Body of pancreas (tissue), 4 donors: ENCODE measurements at regions not wholly inside any gene's neighbourhood (a gene's known extent, or its start where the extent isn't known, plus 50 kb on each side); places are given as distances from the start of the nearest gene placed in this dataset.

Source experiments
- ATAC-seq: fragments of 150-250 bp; one replicate; pipeline ENCODE4 v1.9.1; 2016
- DNase-seq, 4 donors: peaks; one replicate each; pipeline ENCODE4 v3.0.0-alpha.2; 2019
- H3K27ac ChIP-seq, 4 donors: fragments of 200-600 bp; sonication (generic); 1 replicate in 3 of 4; 2 replicates in 1 of 4; pipeline versions ENCODE4 v1.5.1 to v1.6.1; 2016 to 2019; ENCODE audit warnings: mild to moderate bottlenecking in 1 of 4, mixed read lengths in 1 of 4, moderate library complexity in 1 of 4
- H3K27me3 ChIP-seq, 2 donors: fragments of 200-600 bp; sonication (generic); one replicate each; pipeline ENCODE4 v1.6.0; 2016; ENCODE audit warnings: mild to moderate bottlenecking in 1 of 2
- H3K36me3 ChIP-seq, 2 donors: fragments of 200-600 bp; sonication (generic); replicated peaks in 1 of 2; 2 replicates each; pipeline ENCODE4 v1.5.1; 2016; ENCODE audit warnings: low read depth in 2 of 2; ENCODE audit not compliant: insufficient read depth in 1 of 2
- H3K4me1 ChIP-seq: fragments of 200-600 bp; sonication (generic); one replicate; pipeline ENCODE4 v1.6.0; 2016
- H3K4me3 ChIP-seq, 2 donors: fragments of 200-600 bp; sonication (generic); 1 replicate in 1 of 2; 2 replicates in 1 of 2; pipeline ENCODE4 v1.5.1; 2016 to 2019
- H3K9me3 ChIP-seq, 3 donors: fragments of 200-600 bp; sonication (generic); 1 replicate in 2 of 3; 2 replicates in 1 of 3; pipeline ENCODE4 v1.5.1; 2016
- CTCF ChIP-seq, 7 experiments: fragments of 450-650 bp in 4 of 7; fragments of 200-600 bp in 3 of 7; sonication (generic) in 3 of 7; IDR thresholded peaks; one replicate each; pipeline ENCODE4 v1.5.1; 2016 to 2019; ENCODE audit warnings: antibody characterized with exemption in 7 of 7
- POLR2A ChIP-seq, 3 donors: fragments of 450-650 bp; IDR thresholded peaks; one replicate each; pipeline ENCODE4 v1.6.1; 2016; ENCODE audit warnings: antibody characterized with exemption in 3 of 3, mild to moderate bottlenecking in 2 of 3
- WGBS, 2 donors: methylation state at CpG; one replicate each; pipeline ENCODE4 v1.1.5; 2017; 5-methylcytosine and 5-hydroxymethylcytosine counted together
- intact Hi-C: fragments of 100-400 bp; cut with DNase I; formaldehyde crosslinking; loops from one replicate; pipeline ENCODE4 v1.15.1; 2023

DNA sequence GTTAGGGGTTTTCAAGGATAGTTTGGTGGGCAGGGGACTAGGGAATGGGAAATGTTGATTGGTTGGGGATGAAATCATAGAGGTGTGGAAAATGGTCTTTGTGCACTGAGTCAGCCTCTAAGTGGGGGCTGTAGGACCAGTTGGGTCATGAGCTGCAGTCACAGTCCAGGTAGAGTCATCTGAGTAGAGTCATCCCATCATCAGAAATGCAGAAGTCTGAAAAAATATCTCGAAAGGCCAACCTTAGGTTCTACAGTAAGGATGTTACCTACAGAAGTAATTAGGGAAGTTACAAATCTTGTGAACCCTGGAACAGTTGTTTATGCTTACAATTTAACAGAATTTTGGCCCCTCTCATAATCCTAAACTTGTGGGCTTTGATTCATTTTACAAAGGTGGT lies 63.4 kb upstream of the AP1S2 start:
- H3K36me3 ChIP-seq: no peaks in the 10 kb centered on the region
- 80 to 86% methylated on average over 1 of the region's 1 CpG for WGBS, 2 donors
- ATAC-seq (no peak), DNase-seq (no peak)
- no peaks in the 10 kb centered on the region for H3K9me3 ChIP-seq
- no peaks in the 10 kb centered on the region for H3K4me1 ChIP-seq
- TF ChIP-seq CTCF (IDR thresholded peaks at IDR 0.05) (no peak), POLR2A (IDR thresholded peaks at IDR 0.05) (no peak)
- H3K4me3 ChIP-seq: no peak overlapping the region
- no peaks in the 10 kb centered on the region for H3K27me3 ChIP-seq
- intact Hi-C loops: no loop called here
- H3K27ac ChIP-seq: no peak overlapping the region

- Histone ChIP-seq H3K4me1 (no peaks in the 10 kb centered on the region), H3K4me3 (no peak overlapping the region), H3K9me3 (no peaks in the 10 kb centered on the region), H3K27ac (no peak overlapping the region), H3K36me3 (no peaks in the 10 kb centered on the region), H3K27me3 (no peaks in the 10 kb centered on the region)
- intact Hi-C loops: no loop called here
- 22 to 38% methylated on average over 4 of the region's 4 CpGs for WGBS, 2 donors
- TF ChIP-seq POLR2A (IDR thresholded peaks at IDR 0.05) (no peak), CTCF (IDR thresholded peaks at IDR 0.05) (no peak)
- DNase-seq (no peak), ATAC-seq (no peak)
Observed at GRCh38 chrX:15916704-15917084, 62.1 kb upstream of the AP1S2 start.

GRCh38 chrX:15915959-15916703 lies 61.5 kb upstream of the AP1S2 start:
- TF ChIP-seq POLR2A (IDR thresholded peaks at IDR 0.05) (no peak), CTCF (IDR thresholded peaks at IDR 0.05) (no peak)
- ATAC-seq (no peak), DNase-seq (no peak)
- Histone ChIP-seq H3K9me3 (no peaks in the 10 kb centered on the region), H3K27ac (no peak overlapping the region), H3K27me3 (no peaks in the 10 kb centered on the region), H3K4me1 (no peaks in the 10 kb centered on the region), H3K36me3 (no peaks in the 10 kb centered on the region), H3K4me3 (no peak overlapping the region)
- 62 to 75% methylated on average over 5 of the region's 5 CpGs for WGBS, 2 donors
- intact Hi-C loops: no loop called here

DNA sequence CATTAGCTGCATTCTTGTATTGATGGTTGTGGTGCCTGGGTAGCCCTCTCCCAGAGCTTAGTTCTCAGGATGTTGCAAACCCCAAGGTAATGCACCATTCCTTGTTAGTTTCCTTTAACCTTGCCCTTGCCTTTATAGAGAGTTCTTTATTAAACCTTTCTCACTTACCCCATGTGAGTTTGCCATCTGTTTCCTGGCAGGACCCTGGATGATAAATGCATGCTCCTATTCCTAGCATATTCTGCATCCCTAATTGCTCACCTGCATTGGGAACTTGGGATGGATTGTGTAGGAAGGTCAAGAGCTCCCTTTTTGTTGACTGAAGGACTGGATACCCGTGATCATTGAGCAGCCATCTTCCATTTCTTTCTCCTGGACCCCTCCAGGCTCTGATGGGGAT lies 59.9 kb upstream of the AP1S2 start:
- H3K27me3 ChIP-seq: no peaks in the 10 kb centered on the region
- no peak overlapping the region for H3K4me3 ChIP-seq
- DNase-seq: no peak
- no peak overlapping the region for H3K27ac ChIP-seq
- WGBS, 2 donors: 90 to 100% methylated on average over 1 of the region's 1 CpG
- H3K9me3 ChIP-seq: no peaks in the 10 kb centered on the region
- intact Hi-C loops: no loop called here
- no peak for TF ChIP-seq POLR2A (IDR thresholded peaks at IDR 0.05)
- no peak for TF ChIP-seq CTCF (IDR thresholded peaks at IDR 0.05)
- no peaks in the 10 kb centered on the region for H3K4me1 ChIP-seq
- ATAC-seq: no peak
- H3K36me3 ChIP-seq: no peaks in the 10 kb centered on the region

DNA sequence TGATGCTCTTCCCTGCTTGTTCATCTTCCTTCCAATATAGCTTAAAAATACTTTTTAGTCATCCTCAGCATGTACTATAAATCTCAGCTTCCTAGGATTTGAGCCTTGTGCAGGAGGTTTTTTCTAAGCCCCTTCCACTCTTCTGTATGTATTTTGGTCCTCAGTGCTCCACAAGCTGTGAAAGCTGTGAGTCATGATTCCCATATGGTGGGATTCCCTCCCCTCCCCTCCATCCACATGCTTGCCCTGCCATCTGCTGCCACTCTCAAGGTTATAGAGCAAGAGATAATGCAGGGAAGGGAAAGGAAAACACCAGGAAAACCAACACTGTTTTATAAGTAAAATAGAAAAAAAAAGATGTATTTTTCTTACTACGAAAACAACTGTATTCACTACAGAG lies 58.5 kb upstream of the AP1S2 start:
- ATAC-seq (no peak), DNase-seq (no peak)
- Histone ChIP-seq H3K4me3 (no peak overlapping the region), H3K9me3 (no peaks in the 10 kb centered on the region), H3K27ac (no peak overlapping the region), H3K36me3 (no peaks in the 10 kb centered on the region), H3K27me3 (no peaks in the 10 kb centered on the region), H3K4me1 (no peaks in the 10 kb centered on the region)
- intact Hi-C loops: no loop called here
- TF ChIP-seq CTCF (IDR thresholded peaks at IDR 0.05) (no peak), POLR2A (IDR thresholded peaks at IDR 0.05) (no peak)
- WGBS, 2 donors: 67 to 100% methylated on average over 1 of the region's 1 CpG
